Bronchial epithelial cell (primary cell): ENCODE measurements at regions not wholly inside any gene's neighbourhood (a gene's known extent, or its start where the extent isn't known, plus 50 kb on each side); places are given as distances from the start of the nearest gene placed in this dataset.
A peak's percentile ranks its signal among the peaks of the same experiment; 100 is the strongest.
"Not testable (repeated sequence)": the region's sequence is repeated elsewhere in the genome, so short reads cannot be mapped to it uniquely, and the experiment has no call there.

Source experiments
- DNase-seq: peaks from one replicate; pipeline ENCODE4 v3.0.0-alpha.2; 2010; ENCODE audit warnings: low read depth
- FAIRE-seq: peaks from 2 replicates; lab custom pipeline; 2011; peaks lifted over from hg19 to GRCh38; lab: Jason Lieb, UNC
- H3K27me3 ChIP-seq: 2 replicates; pipeline ENCODE4 v1.5.1; 2011; ENCODE audit warnings: low read length; ENCODE audit not compliant: control insufficient read depth, insufficient read depth
- H3K36me3 ChIP-seq: 2 replicates; pipeline ENCODE4 v1.5.1; 2011; ENCODE audit warnings: low read length; ENCODE audit not compliant: control insufficient read depth, insufficient read depth
- H3K4me3 ChIP-seq: 2 replicates; pipeline ENCODE4 v1.5.1; 2011; ENCODE audit warnings: mild to moderate bottlenecking, low read depth, low read length, control low read depth
- TF ChIP-seq, protein P1 (sequence below): IDR thresholded peaks from 2 replicates; pipeline ENCODE4 v1.5.1; 2011; ENCODE audit warnings: mild to moderate bottlenecking, moderate library complexity, low read length, control low read depth, inconsistent platforms; ENCODE audit not compliant: insufficient read depth, severe bottlenecking

DNA sequence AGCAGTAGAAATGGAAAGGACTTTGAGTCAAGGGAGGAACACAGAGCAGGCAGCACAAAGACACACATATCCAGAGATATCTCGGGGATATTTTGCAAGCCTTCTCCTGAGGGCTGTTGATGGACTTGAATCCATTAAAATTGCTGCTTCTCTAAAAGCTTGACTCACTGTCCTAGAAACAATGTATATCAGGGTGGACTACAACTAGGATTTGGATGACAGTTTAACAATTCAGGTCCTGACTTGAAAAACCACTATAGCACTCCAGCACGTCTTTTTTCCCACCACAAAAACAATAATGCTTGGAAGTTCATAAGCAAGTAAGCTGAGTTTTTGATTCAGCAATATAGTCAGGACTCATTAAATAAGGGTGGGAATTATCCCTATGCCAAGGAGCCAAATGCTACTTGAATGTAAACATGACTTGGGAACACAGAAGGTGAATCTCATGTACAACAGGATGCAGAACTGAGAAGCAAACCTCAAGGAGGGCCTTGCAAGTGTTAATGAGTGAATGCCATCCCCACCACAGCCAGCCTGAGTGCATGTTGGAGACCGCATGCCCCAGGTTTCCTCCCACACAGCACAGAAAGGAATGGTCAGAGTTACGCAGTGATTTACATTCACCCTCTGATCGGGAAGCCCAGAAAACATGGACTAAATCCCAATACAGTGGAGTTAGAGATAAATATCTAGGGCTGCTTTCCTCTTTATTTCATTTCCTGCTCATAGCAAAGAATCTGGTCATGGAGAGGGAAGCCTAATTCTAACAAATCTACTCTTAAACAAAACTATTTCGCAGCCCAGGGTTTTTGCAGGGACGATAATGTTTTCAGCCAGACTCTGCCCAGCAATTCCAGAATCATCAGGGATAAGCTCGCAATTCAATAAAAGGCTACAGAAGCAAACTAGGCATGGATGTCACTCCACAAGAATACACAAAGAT lies 98.4 kb upstream of the OR9G4 start:
- no peaks in the 10 kb centered on the region for H3K36me3 ChIP-seq
- TF ChIP-seq, protein P1, sequence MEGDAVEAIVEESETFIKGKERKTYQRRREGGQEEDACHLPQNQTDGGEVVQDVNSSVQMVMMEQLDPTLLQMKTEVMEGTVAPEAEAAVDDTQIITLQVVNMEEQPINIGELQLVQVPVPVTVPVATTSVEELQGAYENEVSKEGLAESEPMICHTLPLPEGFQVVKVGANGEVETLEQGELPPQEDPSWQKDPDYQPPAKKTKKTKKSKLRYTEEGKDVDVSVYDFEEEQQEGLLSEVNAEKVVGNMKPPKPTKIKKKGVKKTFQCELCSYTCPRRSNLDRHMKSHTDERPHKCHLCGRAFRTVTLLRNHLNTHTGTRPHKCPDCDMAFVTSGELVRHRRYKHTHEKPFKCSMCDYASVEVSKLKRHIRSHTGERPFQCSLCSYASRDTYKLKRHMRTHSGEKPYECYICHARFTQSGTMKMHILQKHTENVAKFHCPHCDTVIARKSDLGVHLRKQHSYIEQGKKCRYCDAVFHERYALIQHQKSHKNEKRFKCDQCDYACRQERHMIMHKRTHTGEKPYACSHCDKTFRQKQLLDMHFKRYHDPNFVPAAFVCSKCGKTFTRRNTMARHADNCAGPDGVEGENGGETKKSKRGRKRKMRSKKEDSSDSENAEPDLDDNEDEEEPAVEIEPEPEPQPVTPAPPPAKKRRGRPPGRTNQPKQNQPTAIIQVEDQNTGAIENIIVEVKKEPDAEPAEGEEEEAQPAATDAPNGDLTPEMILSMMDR: no peak
- no peaks in the 10 kb centered on the region for H3K27me3 ChIP-seq
- H3K4me3 ChIP-seq: no peak overlapping the region
- FAIRE-seq (no peak), DNase-seq (peak; percentile 60)

- DNase-seq (no peak), FAIRE-seq (no peak)
- no peak overlapping the region for H3K4me3 ChIP-seq
- H3K27me3 ChIP-seq: no peaks in the 10 kb centered on the region
- TF ChIP-seq, protein P1: no peak
- H3K36me3 ChIP-seq: no peaks in the 10 kb centered on the region
These were observed 96.7 kb upstream of the OR9G4 start for GRCh38 chr11:56845121-56845732.

- FAIRE-seq: no peak
- no peaks in the 10 kb centered on the region for H3K27me3 ChIP-seq
- H3K36me3 ChIP-seq: no peaks in the 10 kb centered on the region
These were observed 95.3 kb upstream of the OR9G4 start for GRCh38 chr11:56843816-56844215.

DNA sequence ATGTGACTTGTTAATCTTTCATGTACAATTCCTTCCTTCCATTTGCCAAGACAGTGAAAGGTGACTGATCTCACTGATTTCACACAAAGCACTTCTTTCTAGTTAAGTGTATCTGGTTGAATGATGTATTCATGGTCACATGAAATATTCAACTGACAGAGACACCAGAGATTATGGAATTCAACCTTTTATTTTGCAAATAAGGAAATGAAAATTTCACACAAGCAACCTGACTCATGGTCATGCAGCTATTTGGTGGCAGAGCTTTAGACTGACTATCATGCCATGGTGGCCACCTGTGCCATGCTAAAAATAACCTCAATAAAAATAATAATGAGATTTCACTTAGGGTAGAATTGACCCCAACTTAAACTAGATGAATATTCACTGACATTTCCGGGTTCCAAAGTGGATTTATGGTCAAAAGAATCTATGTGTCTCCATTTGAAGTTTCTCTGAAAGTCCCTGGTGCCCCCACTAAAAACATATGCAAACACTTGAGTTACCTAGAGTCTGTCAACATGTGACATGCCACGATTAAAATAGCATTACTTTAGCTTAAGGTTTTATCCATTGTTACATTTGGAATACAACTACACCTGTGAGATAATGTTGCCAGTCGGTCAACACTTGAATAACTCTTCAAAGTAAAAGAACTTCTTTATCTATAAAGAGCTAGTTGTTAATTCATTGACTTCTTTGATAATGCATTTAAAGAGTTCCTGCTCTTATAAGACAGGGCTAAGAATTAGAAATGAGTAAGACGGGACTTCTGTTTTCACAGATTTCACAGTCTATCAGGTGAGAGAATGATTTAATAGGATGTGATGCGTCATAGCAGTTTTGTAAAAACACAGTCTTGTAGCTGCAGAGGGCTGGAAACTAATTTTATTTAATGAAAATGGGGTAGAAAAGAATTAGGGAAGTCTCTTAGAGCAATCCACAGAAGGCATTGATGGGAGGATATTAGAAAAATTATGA lies 94.6 kb upstream of the OR9G4 start:
- no peaks in the 10 kb centered on the region for H3K36me3 ChIP-seq
- peak; percentile 92 for DNase-seq
- TF ChIP-seq, protein P1: no peak
- H3K27me3 ChIP-seq: no peaks in the 10 kb centered on the region
- H3K4me3 ChIP-seq: no peak overlapping the region
- no peak for FAIRE-seq

More at GRCh38 chr11:56843816-56844215, 95.3 kb upstream of the OR9G4 start:
- TF ChIP-seq, protein P1: no peak
- DNase-seq: peak; percentile 47
- H3K4me3 ChIP-seq: no peak overlapping the region

GRCh38 chr11:56841210-56841810 lies 92.8 kb upstream of the OR9G4 start:
- TF ChIP-seq, protein P1: peak; percentile 74
- no peak for FAIRE-seq
- Histone ChIP-seq H3K27me3 (no peaks in the 10 kb centered on the region), H3K4me3 (no peak overlapping the region), H3K36me3 (no peaks in the 10 kb centered on the region)
- DNase-seq: peak; percentile 69

DNA sequence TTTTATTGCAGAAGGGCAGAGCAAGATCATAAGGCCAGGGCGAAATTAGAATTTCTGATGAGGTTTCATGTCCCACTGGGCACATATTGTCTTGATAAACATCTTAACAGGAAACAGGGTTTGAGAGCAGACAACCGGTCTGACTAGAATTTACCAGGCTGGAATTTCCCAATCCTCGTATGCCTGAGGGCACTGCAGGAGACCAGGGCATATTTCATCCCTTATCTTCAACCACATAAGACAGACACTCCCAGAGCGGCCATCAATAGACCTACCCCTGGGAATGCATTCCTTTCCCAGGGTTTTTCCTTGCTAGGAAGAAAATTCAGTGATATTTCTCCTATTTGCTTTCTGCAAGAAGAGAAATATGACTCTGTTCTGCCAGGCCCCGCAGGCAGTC lies 78.9 kb upstream of the OR9G4 start:
- not testable (repeated sequence) for H3K4me3 ChIP-seq, DNase-seq, H3K27me3 ChIP-seq, FAIRE-seq, H3K36me3 ChIP-seq
